Activated T-helper 2 cell treated with anti-CD3 and anti-CD28 coated beads, Interferon-gamma antibody, Interleukin-2, Interleukin-4, amounts not matched to agents 10 μg/mL and 5 μg/mL and 100 μg/mL, durations not matched to agents 14 hours and 24 hours and 36 hours (primary cell): ENCODE measurements at regions not wholly inside any gene's neighbourhood (a gene's known extent, or its start where the extent isn't known, plus 50 kb on each side); places are given as distances from the start of the nearest gene placed in this dataset.

Experiments
- DNase-seq: peaks from one replicate; pipeline ENCODE4 v3.0.0; 2021; ENCODE audit warnings: low spot score
- H3K27ac Mint-ChIP-seq: one replicate; pipeline ENCODE4 v1.8.0; 2021; ENCODE audit warnings: mixed read lengths
- H3K27me3 Mint-ChIP-seq: one replicate; pipeline ENCODE4 v1.8.0; 2021; ENCODE audit warnings: low read depth, mixed read lengths
- H3K36me3 Mint-ChIP-seq: one replicate; pipeline ENCODE4 v1.8.0; 2021; ENCODE audit warnings: low read depth, mixed read lengths
- H3K4me1 Mint-ChIP-seq: one replicate; pipeline ENCODE4 v1.8.0; 2021; ENCODE audit warnings: low read depth, mixed read lengths
- H3K4me3 Mint-ChIP-seq: one replicate; pipeline ENCODE4 v1.8.0; 2021; ENCODE audit warnings: low read depth, mild to moderate bottlenecking, moderate library complexity, mixed read lengths
- H3K9me3 Mint-ChIP-seq: one replicate; pipeline ENCODE4 v1.8.0; 2021; ENCODE audit warnings: mixed read lengths
- intact Hi-C: fragments of 100-400 bp; cut with micrococcal nuclease; formaldehyde crosslinking; loops from one replicate; pipeline ENCODE4 v1.15.1; 2023

- Mint-ChIP-seq H3K4me3 (no peak overlapping the region), H3K4me1 (no peaks in the 10 kb centered on the region), H3K9me3 (peaks cover 5% of the 10 kb centered on the region), H3K27ac (no peak overlapping the region), H3K36me3 (no peaks in the 10 kb centered on the region), H3K27me3 (peaks cover 2% of the 10 kb centered on the region)
- intact Hi-C loops: no loop called here
- no peak for DNase-seq
Observed at GRCh38 chr6:4450237-4450636, 314.9 kb upstream of the ECI2 start.

DNA sequence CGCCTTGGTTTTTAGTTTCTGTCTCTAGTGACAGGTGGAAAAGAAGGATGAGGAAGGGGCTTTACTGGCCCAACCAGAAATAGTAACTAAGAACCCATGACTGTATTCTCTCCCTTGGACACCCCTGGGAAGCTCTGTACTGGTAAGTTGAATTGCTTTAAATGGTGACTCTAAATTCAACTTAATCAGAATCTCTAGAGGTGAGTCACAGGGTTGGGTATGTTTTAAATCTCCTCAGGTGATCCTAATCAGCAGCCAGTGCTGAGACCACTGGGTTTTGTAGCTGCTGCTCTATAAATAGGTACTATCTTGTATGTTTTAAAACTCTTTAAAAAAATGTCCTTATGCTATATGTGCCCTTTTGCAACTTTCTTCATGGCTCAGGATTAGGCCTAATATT, 314.0 kb upstream of the ECI2 start:
- Mint-ChIP-seq H3K27ac (no peak overlapping the region), H3K27me3 (peaks cover 2% of the 10 kb centered on the region), H3K4me1 (no peaks in the 10 kb centered on the region), H3K9me3 (peaks cover 5% of the 10 kb centered on the region), H3K36me3 (no peaks in the 10 kb centered on the region), H3K4me3 (no peak overlapping the region)
- intact Hi-C loops: no loop called here
- DNase-seq: no peak

DNA sequence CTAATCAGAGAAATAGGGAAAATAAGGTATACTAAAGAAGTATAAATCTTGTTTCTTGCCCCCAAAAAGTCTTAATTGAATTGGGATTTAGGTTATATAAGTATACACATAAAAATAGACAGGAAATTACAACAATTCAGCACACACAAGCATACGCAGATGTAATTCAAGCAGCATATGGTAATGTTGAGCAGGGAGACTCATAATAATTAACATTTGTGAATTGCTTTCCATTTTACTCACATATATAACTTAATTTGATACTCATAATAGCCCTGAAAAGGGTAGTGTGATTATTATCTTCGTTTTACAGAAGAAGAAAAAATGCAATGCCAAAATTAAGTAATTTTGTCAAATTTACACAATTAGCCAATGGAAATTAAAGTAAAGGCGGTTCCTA, 313.5 kb upstream of the ECI2 start:
- DNase-seq: no peak
- H3K36me3 Mint-ChIP-seq: no peaks in the 10 kb centered on the region
- intact Hi-C loops: no loop called here

DNA sequence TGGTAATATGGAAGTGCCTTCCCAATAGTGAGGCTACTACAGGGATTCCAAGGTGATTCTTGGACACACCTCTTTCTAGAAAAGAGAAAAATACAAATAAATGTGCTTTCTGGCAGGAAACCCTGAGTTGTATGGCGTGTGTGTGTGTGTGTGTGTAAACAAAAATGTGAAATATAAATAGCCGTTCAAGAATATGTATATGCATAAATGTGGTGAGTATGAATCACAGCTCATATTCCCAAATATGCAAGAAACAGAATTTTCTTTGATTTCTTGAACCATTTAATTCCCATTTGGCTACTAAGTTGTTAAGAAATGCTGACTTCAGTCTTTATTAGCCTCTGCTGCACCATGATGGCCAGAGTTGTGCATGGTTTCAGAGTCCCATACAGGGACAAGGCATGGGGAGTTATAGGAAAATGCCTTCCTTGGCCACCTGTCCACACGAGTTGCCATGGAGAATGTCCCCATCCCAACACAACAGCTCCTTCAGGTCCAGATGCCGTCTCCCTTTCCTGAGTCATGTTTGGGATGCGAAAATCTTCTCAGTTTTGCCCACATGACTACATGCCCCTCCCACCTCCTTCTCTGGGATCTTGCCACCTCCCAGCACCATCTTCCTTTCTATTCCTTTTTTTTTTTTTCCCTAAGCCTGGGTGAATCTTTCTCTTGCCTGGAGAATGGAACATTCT, 312.4 kb upstream of the ECI2 start:
- Mint-ChIP-seq H3K27ac (no peak overlapping the region), H3K36me3 (no peaks in the 10 kb centered on the region), H3K4me1 (no peaks in the 10 kb centered on the region), H3K27me3 (no peaks in the 10 kb centered on the region), H3K4me3 (no peak overlapping the region), H3K9me3 (peaks cover 5% of the 10 kb centered on the region)
- intact Hi-C loops: no loop called here
- DNase-seq: no peak

More for the DNA sequence above, 313.5 kb upstream of the ECI2 start:
- no peak overlapping the region for H3K4me3 Mint-ChIP-seq
- peaks cover 5% of the 10 kb centered on the region for H3K9me3 Mint-ChIP-seq
- H3K4me1 Mint-ChIP-seq: no peaks in the 10 kb centered on the region
- H3K27ac Mint-ChIP-seq: no peak overlapping the region
- peaks cover 2% of the 10 kb centered on the region for H3K27me3 Mint-ChIP-seq

GRCh38 chr6:4446982-4447381, 311.6 kb upstream of the ECI2 start:
- DNase-seq: no peak
- no peaks in the 10 kb centered on the region for H3K27me3 Mint-ChIP-seq
- H3K27ac Mint-ChIP-seq: no peak overlapping the region
- intact Hi-C loops: no loop called here
- H3K36me3 Mint-ChIP-seq: no peaks in the 10 kb centered on the region
- H3K9me3 Mint-ChIP-seq: peaks cover 5% of the 10 kb centered on the region
- no peaks in the 10 kb centered on the region for H3K4me1 Mint-ChIP-seq
- no peak overlapping the region for H3K4me3 Mint-ChIP-seq

- Mint-ChIP-seq H3K4me3 (no peak overlapping the region), H3K27ac (no peak overlapping the region), H3K36me3 (no peaks in the 10 kb centered on the region), H3K9me3 (no peaks in the 10 kb centered on the region), H3K4me1 (peaks cover 1% of the 10 kb centered on the region), H3K27me3 (no peaks in the 10 kb centered on the region)
- intact Hi-C loops: no loop called here
- no peak for DNase-seq
Observed at GRCh38 chr6:4441981-4442434, 306.6 kb upstream of the ECI2 start.

- peaks cover 1% of the 10 kb centered on the region for H3K4me1 Mint-ChIP-seq
- intact Hi-C loops: no loop called here
- H3K9me3 Mint-ChIP-seq: no peaks in the 10 kb centered on the region
- no peaks in the 10 kb centered on the region for H3K36me3 Mint-ChIP-seq
- DNase-seq: no peak
- H3K4me3 Mint-ChIP-seq: no peak overlapping the region
- H3K27ac Mint-ChIP-seq: no peak overlapping the region
- H3K27me3 Mint-ChIP-seq: no peaks in the 10 kb centered on the region
Observed at GRCh38 chr6:4439159-4439558, 303.8 kb upstream of the ECI2 start.

- intact Hi-C loops: no loop called here
Observed at GRCh38 chr6:4437342-4437741, 302.0 kb upstream of the ECI2 start.

GRCh38 chr6:4435981-4436445, 300.6 kb upstream of the ECI2 start:
- no peaks in the 10 kb centered on the region for H3K4me1 Mint-ChIP-seq
- H3K36me3 Mint-ChIP-seq: no peaks in the 10 kb centered on the region
- H3K27ac Mint-ChIP-seq: no peak overlapping the region
- no peaks in the 10 kb centered on the region for H3K9me3 Mint-ChIP-seq
- DNase-seq: no peak
- H3K27me3 Mint-ChIP-seq: no peaks in the 10 kb centered on the region
- intact Hi-C loops: no loop called here
- H3K4me3 Mint-ChIP-seq: no peak overlapping the region

More at GRCh38 chr6:4437342-4437741, 302.0 kb upstream of the ECI2 start:
- no peaks in the 10 kb centered on the region for H3K9me3 Mint-ChIP-seq
- H3K27me3 Mint-ChIP-seq: no peaks in the 10 kb centered on the region
- H3K4me3 Mint-ChIP-seq: no peak overlapping the region
- no peak overlapping the region for H3K27ac Mint-ChIP-seq
- no peaks in the 10 kb centered on the region for H3K36me3 Mint-ChIP-seq
- DNase-seq: no peak
- H3K4me1 Mint-ChIP-seq: peaks cover 1% of the 10 kb centered on the region

GRCh38 chr6:4434655-4435054, 299.3 kb upstream of the ECI2 start:
- H3K27ac Mint-ChIP-seq: no peak overlapping the region
- H3K9me3 Mint-ChIP-seq: no peaks in the 10 kb centered on the region
- no peaks in the 10 kb centered on the region for H3K27me3 Mint-ChIP-seq
- intact Hi-C loops: no loop called here
- no peaks in the 10 kb centered on the region for H3K4me1 Mint-ChIP-seq
- DNase-seq: no peak
- H3K4me3 Mint-ChIP-seq: no peak overlapping the region
- no peaks in the 10 kb centered on the region for H3K36me3 Mint-ChIP-seq

DNA sequence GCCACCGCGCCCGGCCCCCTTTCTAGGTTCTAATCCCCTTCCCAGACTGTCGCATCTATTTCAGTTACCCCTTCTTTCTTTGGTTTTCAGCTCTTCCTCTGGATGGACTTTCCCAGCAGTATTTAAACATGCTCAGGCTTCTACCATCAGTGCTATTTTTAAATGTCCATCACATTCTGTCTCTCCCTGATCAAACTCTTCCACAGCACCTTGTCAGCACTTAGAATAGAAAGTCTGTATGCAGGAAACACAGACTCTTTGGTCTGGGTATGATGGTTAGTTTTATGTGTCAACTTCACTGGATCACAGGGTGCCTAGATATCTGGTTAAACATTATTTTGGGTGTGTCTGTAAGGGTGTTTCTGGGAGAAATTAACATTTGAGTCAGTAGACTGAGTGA, 297.8 kb upstream of the ECI2 start:
- H3K9me3 Mint-ChIP-seq: no peaks in the 10 kb centered on the region
- H3K4me1 Mint-ChIP-seq: no peaks in the 10 kb centered on the region
- no peaks in the 10 kb centered on the region for H3K36me3 Mint-ChIP-seq
- no peak overlapping the region for H3K27ac Mint-ChIP-seq
- no peak for DNase-seq
- intact Hi-C loops: no loop called here
- no peaks in the 10 kb centered on the region for H3K27me3 Mint-ChIP-seq
- no peak overlapping the region for H3K4me3 Mint-ChIP-seq

- Mint-ChIP-seq H3K4me3 (no peak overlapping the region), H3K27me3 (no peaks in the 10 kb centered on the region), H3K4me1 (no peaks in the 10 kb centered on the region), H3K27ac (no peak overlapping the region), H3K36me3 (no peaks in the 10 kb centered on the region), H3K9me3 (peaks cover 8% of the 10 kb centered on the region)
- intact Hi-C loops: no loop called here
- DNase-seq: no peak
Observed at GRCh38 chr6:4426968-4427367, 291.6 kb upstream of the ECI2 start.

DNA sequence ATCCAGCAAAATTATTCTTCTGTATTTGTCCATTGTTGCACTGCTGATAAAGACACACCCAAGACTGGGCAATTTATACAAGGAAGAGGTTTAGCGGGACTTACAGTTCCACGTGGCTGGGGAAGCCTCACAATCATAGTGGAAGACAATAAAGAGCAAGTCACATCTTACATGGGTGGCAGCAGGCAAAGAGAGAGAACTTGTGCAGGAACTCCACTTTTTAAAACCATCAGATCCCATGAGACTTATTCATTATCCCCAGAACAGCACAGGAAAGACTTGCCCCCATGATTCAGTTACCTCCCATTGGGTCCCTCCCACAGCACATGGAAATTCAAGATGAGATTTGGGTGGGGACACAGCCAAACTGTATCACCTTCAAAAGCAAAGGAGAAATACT, 286.5 kb upstream of the ECI2 start:
- H3K4me1 Mint-ChIP-seq: no peaks in the 10 kb centered on the region
- peaks cover 8% of the 10 kb centered on the region for H3K9me3 Mint-ChIP-seq
- H3K4me3 Mint-ChIP-seq: no peak overlapping the region
- intact Hi-C loops: no loop called here
- H3K27me3 Mint-ChIP-seq: no peaks in the 10 kb centered on the region
- no peak for DNase-seq
- H3K27ac Mint-ChIP-seq: no peak overlapping the region
- no peaks in the 10 kb centered on the region for H3K36me3 Mint-ChIP-seq
